Skeletal muscle tissue (tissue), 3 donors: ENCODE measurements at regions not wholly inside any gene's neighbourhood (a gene's known extent, or its start where the extent isn't known, plus 50 kb on each side); places are given as distances from the start of the nearest gene placed in this dataset.

ENCODE experiments used
- H3K27ac ChIP-seq: one replicate; pipeline ENCODE4 v1.7.0; 2013; ENCODE audit warnings: mild to moderate bottlenecking, low read depth, low read length, inconsistent platforms
- H3K27me3 ChIP-seq, 3 donors: one replicate each; pipeline ENCODE4 v1.7.0; 2013; ENCODE audit warnings: low read length in 3 of 3; ENCODE audit not compliant: control insufficient read depth in 3 of 3, insufficient read depth in 3 of 3
- H3K36me3 ChIP-seq, 3 donors: one replicate each; pipeline ENCODE4 v1.7.0; 2013; ENCODE audit warnings: low read length in 3 of 3; ENCODE audit not compliant: control insufficient read depth in 3 of 3, insufficient read depth in 3 of 3
- H3K4me1 ChIP-seq, 3 donors: one replicate each; pipeline ENCODE4 v1.7.0; 2013; ENCODE audit warnings: low read length in 3 of 3, mild to moderate bottlenecking in 3 of 3; ENCODE audit not compliant: control insufficient read depth in 3 of 3, insufficient read depth in 3 of 3
- H3K4me3 ChIP-seq, 3 donors: one replicate each; pipeline ENCODE4 v1.7.0; 2013; ENCODE audit warnings: low read length in 3 of 3
- H3K9ac ChIP-seq, 3 donors: one replicate each; pipeline ENCODE4 v1.7.0; 2013; ENCODE audit warnings: low read length in 3 of 3, mild to moderate bottlenecking in 3 of 3, moderate library complexity in 2 of 3, low read depth in 1 of 3
- H3K9me3 ChIP-seq, 3 donors: one replicate each; pipeline ENCODE4 v1.7.0; 2013; ENCODE audit warnings: low read length in 3 of 3; ENCODE audit not compliant: control insufficient read depth in 3 of 3
- donor health status: Osteomylitis.

- Histone ChIP-seq H3K9me3 (no peaks in the 10 kb centered on the region), H3K9ac (no peak overlapping the region), H3K27me3 (no peaks in the 10 kb centered on the region), H3K4me3 (no peak overlapping the region), H3K27ac (no peak overlapping the region), H3K36me3 (no peaks in the 10 kb centered on the region), H3K4me1 (no peaks in the 10 kb centered on the region)
These were observed 302.2 kb downstream of the ARAP2 start for GRCh38 chr4:35942092-35942491.

- Histone ChIP-seq H3K9me3 (no peaks in the 10 kb centered on the region), H3K36me3 (no peaks in the 10 kb centered on the region), H3K27me3 (no peaks in the 10 kb centered on the region), H3K27ac (no peak overlapping the region), H3K4me3 (no peak overlapping the region), H3K9ac (no peak overlapping the region), H3K4me1 (no peaks in the 10 kb centered on the region)
These were observed 300.7 kb downstream of the ARAP2 start for GRCh38 chr4:35943606-35944005.

- no peaks in the 10 kb centered on the region for H3K27me3 ChIP-seq
- no peak overlapping the region for H3K27ac ChIP-seq
- H3K9ac ChIP-seq: no peak overlapping the region
- H3K4me1 ChIP-seq: no peaks in the 10 kb centered on the region
- H3K9me3 ChIP-seq: peaks cover 0 to 6% (median 0%) of the 10 kb centered on the region in 3 donors
- no peaks in the 10 kb centered on the region for H3K36me3 ChIP-seq
- H3K4me3 ChIP-seq: no peak overlapping the region
These were observed 296.1 kb downstream of the ARAP2 start for GRCh38 chr4:35948171-35948570.

GRCh38 chr4:35950442-35950841 is 293.9 kb downstream of the ARAP2 start:
- Histone ChIP-seq H3K27me3 (no peaks in the 10 kb centered on the region), H3K4me1 (no peaks in the 10 kb centered on the region), H3K9ac (no peak overlapping the region), H3K9me3 (peaks cover 0 to 6% (median 0%) of the 10 kb centered on the region in 3 donors), H3K27ac (no peak overlapping the region), H3K4me3 (no peak overlapping the region), H3K36me3 (no peaks in the 10 kb centered on the region)

- H3K9ac ChIP-seq: no peak overlapping the region
- H3K27ac ChIP-seq: no peak overlapping the region
- no peaks in the 10 kb centered on the region for H3K27me3 ChIP-seq
- H3K36me3 ChIP-seq: no peaks in the 10 kb centered on the region
- H3K4me3 ChIP-seq: no peak overlapping the region
- H3K9me3 ChIP-seq: peaks cover 0 to 10% (median 0%) of the 10 kb centered on the region in 3 donors
- no peaks in the 10 kb centered on the region for H3K4me1 ChIP-seq
These were observed 291.6 kb downstream of the ARAP2 start for GRCh38 chr4:35952751-35953150.

- H3K4me1 ChIP-seq: no peaks in the 10 kb centered on the region
- no peaks in the 10 kb centered on the region for H3K36me3 ChIP-seq
- H3K9me3 ChIP-seq: no peaks in the 10 kb centered on the region
- no peak overlapping the region for H3K4me3 ChIP-seq
- no peak overlapping the region for H3K9ac ChIP-seq
- H3K27ac ChIP-seq: no peak overlapping the region
- no peaks in the 10 kb centered on the region for H3K27me3 ChIP-seq
These were observed 280.9 kb downstream of the ARAP2 start for GRCh38 chr4:35963383-35963782.

GRCh38 chr4:35963974-35964515 is 280.3 kb downstream of the ARAP2 start:
- Histone ChIP-seq H3K36me3 (no peaks in the 10 kb centered on the region), H3K9ac (no peak overlapping the region), H3K9me3 (no peaks in the 10 kb centered on the region), H3K4me3 (no peak overlapping the region), H3K4me1 (no peaks in the 10 kb centered on the region), H3K27ac (no peak overlapping the region), H3K27me3 (no peaks in the 10 kb centered on the region)

GRCh38 chr4:35965300-35965699 is 279.0 kb downstream of the ARAP2 start:
- Histone ChIP-seq H3K27ac (no peak overlapping the region), H3K9me3 (no peaks in the 10 kb centered on the region), H3K9ac (no peak overlapping the region), H3K4me1 (no peaks in the 10 kb centered on the region), H3K4me3 (no peak overlapping the region), H3K27me3 (no peaks in the 10 kb centered on the region), H3K36me3 (no peaks in the 10 kb centered on the region)

GRCh38 chr4:35966566-35966965 is 277.7 kb downstream of the ARAP2 start:
- no peak overlapping the region for H3K27ac ChIP-seq
- H3K9me3 ChIP-seq: no peaks in the 10 kb centered on the region
- H3K9ac ChIP-seq: no peak overlapping the region
- H3K4me3 ChIP-seq: no peak overlapping the region
- no peaks in the 10 kb centered on the region for H3K36me3 ChIP-seq
- H3K4me1 ChIP-seq: no peaks in the 10 kb centered on the region
- no peaks in the 10 kb centered on the region for H3K27me3 ChIP-seq

GRCh38 chr4:35970366-35970960 is 273.9 kb downstream of the ARAP2 start:
- H3K36me3 ChIP-seq: no peaks in the 10 kb centered on the region
- no peak overlapping the region for H3K4me3 ChIP-seq
- no peaks in the 10 kb centered on the region for H3K4me1 ChIP-seq
- H3K9ac ChIP-seq: no peak overlapping the region
- H3K9me3 ChIP-seq: no peaks in the 10 kb centered on the region
- H3K27ac ChIP-seq: no peak overlapping the region
- no peaks in the 10 kb centered on the region for H3K27me3 ChIP-seq
